Endometrium (tissue), 2 donors: ENCODE measurements at regions not wholly inside any gene's neighbourhood (a gene's known extent, or its start where the extent isn't known, plus 50 kb on each side); places are given as distances from the start of the nearest gene placed in this dataset.

ENCODE experiments used
- FAIRE-seq: peaks from 2 replicates; lab custom pipeline; 2012; peaks lifted over from hg19 to GRCh38; lab: Jason Lieb, UNC
- donor health status: control.
- donor health status: control.

- no peak for FAIRE-seq
Measured at GRCh38 chr5:124583469-124584350, 162.7 kb downstream of the ZNF608 start.

- no peak for FAIRE-seq
Measured at GRCh38 chr5:124582561-124582840, 163.9 kb downstream of the ZNF608 start.

- no peak for FAIRE-seq
Measured at GRCh38 chr5:124581738-124582560, 164.5 kb downstream of the ZNF608 start.

GRCh38 chr5:124580925-124581737, 165.3 kb downstream of the ZNF608 start:
- FAIRE-seq = no peak

- FAIRE-seq = no peak
Measured at GRCh38 chr5:124580512-124580911, 165.9 kb downstream of the ZNF608 start.

GRCh38 chr5:124576848-124577409, 169.5 kb downstream of the ZNF608 start:
- FAIRE-seq = no peak

GRCh38 chr5:124575725-124576124, 170.7 kb downstream of the ZNF608 start:
- no peak for FAIRE-seq

- no peak for FAIRE-seq
Measured at GRCh38 chr5:124574521-124575436, 171.7 kb downstream of the ZNF608 start.

- no peak for FAIRE-seq
Measured at GRCh38 chr5:124572971-124573370, 173.5 kb downstream of the ZNF608 start.

- FAIRE-seq = no peak
Measured at GRCh38 chr5:124570285-124571035, 176.0 kb downstream of the ZNF608 start.

- FAIRE-seq = no peak
Measured at GRCh38 chr5:124566875-124567450, 179.5 kb downstream of the ZNF608 start.

GRCh38 chr5:124561451-124561850, 185.0 kb downstream of the ZNF608 start:
- FAIRE-seq = no peak

GRCh38 chr5:124560370-124560769, 186.1 kb downstream of the ZNF608 start:
- FAIRE-seq = no peak

GRCh38 chr5:124557761-124558160, 188.7 kb downstream of the ZNF608 start:
- FAIRE-seq = no peak

GRCh38 chr5:124554746-124555578, 191.5 kb downstream of the ZNF608 start:
- FAIRE-seq = no peak

GRCh38 chr5:124553911-124554310, 192.5 kb downstream of the ZNF608 start:
- FAIRE-seq = no peak

- no peak for FAIRE-seq
Measured at GRCh38 chr5:124552526-124552925, 193.9 kb downstream of the ZNF608 start.

GRCh38 chr5:124551939-124552279, 194.5 kb downstream of the ZNF608 start:
- FAIRE-seq = no peak

GRCh38 chr5:124550731-124551130, 195.7 kb downstream of the ZNF608 start:
- no peak for FAIRE-seq
